ENCODE measurements at regions not wholly inside any gene's neighbourhood (a gene's known extent, or its start where the extent isn't known, plus 50 kb on each side); places are given as distances from the start of the nearest gene placed in this dataset.

- Histone ChIP-seq H3K27me3 (no peaks in the 10 kb centered on the region), H3K4me1 (no peaks in the 10 kb centered on the region), H3K9me3 (peaks cover 0 to 5% (median 0%) of the 10 kb centered on the region in 12 donors), H3K36me3 (no peaks in the 10 kb centered on the region), H3K27ac (no peak overlapping the region), H3K4me3 (no peak overlapping the region)
- no peak for DNase-seq
- no peak for ATAC-seq
- intact Hi-C loops (cut with DNase I) = no loop called here
- TF ChIP-seq POLR2A (IDR thresholded peaks at IDR 0.05) (no peak), CTCF (IDR thresholded peaks at IDR 0.05) (no peak)
- WGBS, 4 donors = 54 to 66% (median 59%) methylated on average over 2 of the region's 2 CpGs
These were observed 123.8 kb upstream of the CCDC179 start for GRCh38 chr11:22984045-22984444.

- intact Hi-C loops (cut with DNase I) = no loop called here
- no peak for TF ChIP-seq CTCF (IDR thresholded peaks at IDR 0.05)
- no peak for TF ChIP-seq POLR2A (IDR thresholded peaks at IDR 0.05)
- no peak overlapping the region for H3K27ac ChIP-seq
- ATAC-seq (no peak), DNase-seq (no peak)
- WGBS, 4 donors = 42 to 46% (median 44%) methylated on average over 1 of the region's 1 CpG
- no peaks in the 10 kb centered on the region for H3K36me3 ChIP-seq
- H3K4me3 ChIP-seq = no peak overlapping the region
- H3K27me3 ChIP-seq = no peaks in the 10 kb centered on the region
- H3K4me1 ChIP-seq = no peaks in the 10 kb centered on the region
- H3K9me3 ChIP-seq = peaks cover 0 to 34% (median 12%) of the 10 kb centered on the region in 12 donors
These were observed 129.1 kb upstream of the CCDC179 start for GRCh38 chr11:22989371-22989770.

GRCh38 chr11:22991196-22991595 lies 130.9 kb upstream of the CCDC179 start:
- H3K36me3 ChIP-seq = no peaks in the 10 kb centered on the region
- H3K9me3 ChIP-seq = peaks cover 0 to 34% (median 12%) of the 10 kb centered on the region in 12 donors
- H3K4me3 ChIP-seq = no peak overlapping the region
- no peaks in the 10 kb centered on the region for H3K27me3 ChIP-seq
- no peak for DNase-seq
- no peak for ATAC-seq
- no peaks in the 10 kb centered on the region for H3K4me1 ChIP-seq
- no peak overlapping the region for H3K27ac ChIP-seq
- intact Hi-C loops (cut with DNase I) = no loop called here
- TF ChIP-seq CTCF (IDR thresholded peaks at IDR 0.05) (no peak), POLR2A (IDR thresholded peaks at IDR 0.05) (no peak)

- H3K9me3 ChIP-seq = peaks cover 0 to 22% (median 8%) of the 10 kb centered on the region in 12 donors
- intact Hi-C loops (cut with DNase I) = no loop called here
- H3K4me1 ChIP-seq = no peaks in the 10 kb centered on the region
- ATAC-seq = no peak
- DNase-seq = no peak
- 55 to 68% (median 66%) methylated on average over 4 of the region's 4 CpGs for WGBS, 4 donors
- H3K27ac ChIP-seq = no peak overlapping the region
- H3K36me3 ChIP-seq = no peaks in the 10 kb centered on the region
- TF ChIP-seq CTCF (IDR thresholded peaks at IDR 0.05) = no peak
- no peak for TF ChIP-seq POLR2A (IDR thresholded peaks at IDR 0.05)
- no peak overlapping the region for H3K4me3 ChIP-seq
- H3K27me3 ChIP-seq = no peaks in the 10 kb centered on the region
These were observed 146.5 kb upstream of the CCDC179 start for GRCh38 chr11:23006730-23007129.
